ENCODE measurements at regions not wholly inside any gene's neighbourhood (a gene's known extent, or its start where the extent isn't known, plus 50 kb on each side); places are given as distances from the start of the nearest gene placed in this dataset.
"Not testable (repeated sequence)": the region's sequence is repeated elsewhere in the genome, so short reads cannot be mapped to it uniquely, and the experiment has no call there.

DNA sequence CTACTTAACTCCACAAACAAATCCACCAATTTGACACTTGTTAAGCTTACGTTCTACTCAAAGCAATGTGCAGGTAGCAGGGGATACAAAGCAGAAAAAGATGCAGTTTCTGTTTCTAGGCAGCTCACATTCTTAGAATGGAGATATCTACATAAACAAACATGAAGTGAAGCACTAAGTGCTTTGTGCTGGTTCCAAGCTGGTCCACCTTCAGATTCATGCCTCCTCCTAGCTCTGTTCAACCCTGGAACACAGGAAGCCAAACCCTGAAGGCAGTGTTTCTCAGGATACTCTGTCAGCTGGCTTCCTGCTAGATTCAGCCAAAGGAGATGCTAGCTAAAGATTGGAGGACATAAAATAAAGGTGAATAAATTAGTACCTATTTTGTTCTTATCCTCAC lies 55.3 kb upstream of the NOL4 start:
- no peak for DNase-seq (ENCODE audit: low spot score)

DNA sequence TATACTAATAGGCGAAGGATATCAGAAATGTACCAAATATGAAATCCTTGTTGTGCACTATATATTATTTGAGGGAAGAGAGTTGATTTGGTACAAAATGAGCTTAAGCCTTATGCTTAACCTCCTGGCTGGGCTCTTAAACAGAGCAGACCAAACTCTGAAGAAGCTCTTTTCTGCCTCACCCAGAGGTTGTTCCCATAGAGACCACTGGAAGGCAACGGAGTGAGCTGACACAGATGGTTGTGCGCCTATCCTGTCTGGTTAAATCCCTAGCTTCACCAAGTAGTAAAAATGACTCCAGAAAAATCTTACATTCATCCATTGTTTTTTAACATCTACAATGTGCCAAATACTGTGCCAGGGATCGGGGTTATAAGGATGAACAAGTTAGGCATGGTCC lies 55.9 kb upstream of the NOL4 start:
- DNase-seq (ENCODE audit: low spot score): no peak

GRCh38 chr18:34281290-34281689 lies 56.6 kb upstream of the NOL4 start:
- no peak for DNase-seq (ENCODE audit: low spot score)

DNA sequence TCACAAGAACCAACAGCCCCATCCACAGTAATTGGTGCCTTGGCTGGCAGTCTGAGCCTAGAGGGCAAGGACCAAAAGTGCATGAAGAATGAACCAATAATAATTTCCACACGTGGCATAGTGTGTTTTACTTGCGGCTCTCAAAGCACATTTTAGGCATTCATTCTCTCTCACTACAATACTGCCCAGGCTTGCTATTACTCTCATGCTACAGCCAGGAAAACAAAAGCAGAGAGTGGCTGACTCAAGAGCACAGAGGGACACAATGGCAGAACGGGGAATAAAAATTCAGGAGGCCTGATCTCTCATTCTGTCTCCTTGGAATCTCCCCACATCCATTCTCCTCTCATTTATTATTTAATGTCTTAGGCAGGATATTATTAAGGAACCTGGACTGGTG lies 57.0 kb upstream of the NOL4 start:
- DNase-seq (ENCODE audit: low spot score): no peak

- no peak for DNase-seq (ENCODE audit: low spot score)
These were observed 58.8 kb upstream of the NOL4 start for GRCh38 chr18:34283506-34283905.

- DNase-seq (ENCODE audit: low spot score): no peak
These were observed 63.1 kb upstream of the NOL4 start for GRCh38 chr18:34287825-34288224.

DNA sequence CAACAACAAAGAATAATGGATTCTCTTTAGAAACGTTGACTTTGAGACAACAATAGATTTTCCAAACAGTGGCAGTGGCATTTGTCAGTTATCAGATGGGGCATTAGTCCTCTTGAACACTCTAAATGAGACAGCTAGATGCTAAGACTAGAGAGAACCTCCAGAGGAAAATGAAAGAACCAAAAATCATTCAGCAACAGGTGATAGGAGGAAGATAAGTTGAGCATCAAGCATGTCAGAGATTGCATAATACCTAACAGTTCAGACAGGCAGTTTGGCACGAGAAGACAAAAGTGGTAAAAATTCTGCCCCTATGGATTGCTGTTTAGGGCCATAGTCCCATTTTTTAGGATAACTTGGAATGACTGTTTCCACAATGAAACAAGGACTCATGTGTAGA lies 67.9 kb upstream of the NOL4 start:
- DNase-seq (ENCODE audit: low spot score): no peak

DNA sequence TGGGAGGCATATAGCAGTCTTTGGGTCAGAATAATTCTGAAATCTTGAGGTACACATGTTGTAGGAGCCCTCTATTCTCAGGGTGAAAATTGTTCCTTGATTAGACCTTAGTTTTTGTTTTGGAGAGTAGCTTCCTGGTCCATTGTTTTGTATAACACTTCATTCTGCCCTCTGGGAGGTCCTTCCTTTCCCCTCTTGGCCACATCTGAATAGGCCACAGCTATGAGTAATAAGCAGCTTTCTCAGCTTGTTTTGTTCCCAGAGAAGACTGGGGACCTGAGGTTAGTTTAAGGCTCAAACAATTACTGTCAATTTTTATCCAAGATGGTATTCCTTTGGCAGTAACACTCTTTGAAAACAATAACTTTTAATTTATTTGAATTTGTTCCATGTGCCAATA lies 72.6 kb upstream of the NOL4 start:
- no peak for DNase-seq (ENCODE audit: low spot score)

- no peak for DNase-seq (ENCODE audit: low spot score)
These were observed 75.1 kb upstream of the NOL4 start for GRCh38 chr18:34299828-34300227.

GRCh38 chr18:34311468-34311867 lies 86.8 kb upstream of the NOL4 start:
- DNase-seq (ENCODE audit: low spot score): no peak

DNA sequence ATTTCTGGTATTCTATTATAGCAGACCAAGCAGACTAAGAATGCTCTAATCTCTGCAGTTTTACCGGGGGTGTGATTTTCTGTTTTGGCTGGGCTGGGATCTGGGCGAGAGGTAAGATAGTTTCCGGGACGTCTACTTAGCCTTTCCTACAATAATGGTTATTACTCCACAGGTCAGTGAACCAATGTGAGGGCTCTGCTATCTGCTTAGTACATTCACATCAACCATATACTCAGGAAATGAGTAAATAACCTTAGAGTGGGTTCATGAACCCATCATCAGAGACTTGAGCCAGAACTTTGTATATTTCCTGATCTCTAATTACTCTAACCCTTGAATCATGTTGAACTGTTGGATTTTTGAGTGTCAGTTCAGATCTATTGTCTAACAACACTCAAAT lies 90.1 kb upstream of the NOL4 start:
- DNase-seq (ENCODE audit: low spot score): no peak

DNA sequence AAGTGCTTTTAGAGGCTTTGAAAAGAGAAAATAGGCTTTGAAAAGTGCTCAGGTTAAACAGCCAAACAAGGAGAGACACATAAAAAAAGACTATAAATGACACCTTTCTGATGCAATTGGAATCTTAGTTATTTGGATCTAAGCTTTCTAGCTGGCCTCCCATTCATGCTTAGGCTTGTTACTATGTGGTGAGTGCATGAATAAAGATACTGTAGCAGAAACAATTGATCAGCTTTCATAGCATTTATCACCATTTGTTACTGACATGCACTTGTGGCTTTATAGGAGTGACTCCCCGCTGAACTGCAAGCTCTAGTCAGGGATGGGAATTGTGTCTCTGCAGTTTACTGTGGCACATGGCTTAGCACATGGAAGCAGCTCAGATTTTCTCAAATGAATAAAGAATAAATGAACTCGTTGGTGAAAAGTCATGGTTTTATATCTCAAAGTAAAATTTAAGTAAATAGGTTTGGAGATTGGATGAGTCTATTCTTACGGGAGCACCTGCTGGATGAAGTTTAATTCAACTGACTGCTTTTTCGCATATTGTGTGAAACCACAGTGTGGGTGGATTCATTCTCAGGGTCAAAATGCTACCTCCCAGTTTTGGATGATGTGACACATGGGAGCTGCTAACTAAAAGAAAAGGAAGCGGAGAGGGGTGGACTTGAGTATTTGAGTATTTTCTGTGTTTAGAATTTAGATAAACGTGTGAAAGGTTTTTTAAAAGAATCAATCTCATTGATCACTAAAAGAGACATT lies 91.1 kb upstream of the NOL4 start:
- no peak for DNase-seq (ENCODE audit: low spot score)

GRCh38 chr18:34320267-34320666 lies 95.6 kb upstream of the NOL4 start:
- no peak for DNase-seq (ENCODE audit: low spot score)

GRCh38 chr18:34321066-34321465 lies 96.4 kb upstream of the NOL4 start:
- DNase-seq (ENCODE audit: low spot score): no peak

DNA sequence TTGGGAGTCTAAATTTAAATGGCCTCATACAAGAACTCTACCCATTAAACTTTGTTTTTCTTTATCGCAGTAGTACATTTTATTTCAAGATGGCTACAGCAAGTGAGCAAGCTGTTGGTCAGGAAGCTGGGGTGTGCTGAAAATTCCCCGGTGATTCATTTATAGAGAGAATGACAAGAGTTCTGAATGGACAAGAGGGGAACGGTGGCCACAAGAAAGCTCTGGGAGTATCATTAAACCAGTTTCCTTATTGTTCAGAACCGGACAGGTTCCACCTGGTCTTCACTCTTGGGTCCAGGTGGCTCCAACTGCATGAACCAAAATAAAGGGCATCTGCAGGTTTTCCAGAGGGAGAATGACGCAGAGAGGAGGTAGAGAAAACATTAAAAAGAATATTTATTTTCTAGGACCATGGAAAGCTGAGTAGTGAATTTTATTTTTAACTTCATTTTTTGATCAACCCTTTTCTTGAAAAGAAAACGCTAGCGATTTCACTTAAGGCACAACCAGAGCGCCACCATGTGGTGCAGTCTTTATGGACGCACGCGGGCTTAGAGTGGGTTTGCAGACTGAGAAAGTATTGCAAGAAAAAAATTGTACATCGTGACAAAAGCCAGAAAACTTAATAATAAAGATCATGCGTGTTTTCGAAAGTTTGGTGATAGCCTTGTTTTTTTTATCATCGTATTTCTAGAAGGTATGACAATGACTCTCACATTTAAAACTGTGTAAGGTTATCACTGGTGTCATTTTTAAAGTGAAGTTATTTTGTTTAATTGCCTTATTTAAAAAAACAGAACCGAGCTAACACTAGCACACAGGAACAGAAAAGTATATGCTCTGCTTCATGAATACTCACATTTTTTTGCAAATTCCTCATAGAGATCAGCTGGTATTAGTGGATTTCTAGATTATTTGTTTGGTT lies 97.9 kb upstream of the NOL4 start:
- DNase-seq (ENCODE audit: low spot score): peak; percentile 6

GRCh38 chr18:34329840-34330239 lies 105.1 kb upstream of the NOL4 start:
- no peak for DNase-seq (ENCODE audit: low spot score)

- DNase-seq (ENCODE audit: low spot score): no peak
These were observed 105.6 kb upstream of the NOL4 start for GRCh38 chr18:34330308-34330707.

DNA sequence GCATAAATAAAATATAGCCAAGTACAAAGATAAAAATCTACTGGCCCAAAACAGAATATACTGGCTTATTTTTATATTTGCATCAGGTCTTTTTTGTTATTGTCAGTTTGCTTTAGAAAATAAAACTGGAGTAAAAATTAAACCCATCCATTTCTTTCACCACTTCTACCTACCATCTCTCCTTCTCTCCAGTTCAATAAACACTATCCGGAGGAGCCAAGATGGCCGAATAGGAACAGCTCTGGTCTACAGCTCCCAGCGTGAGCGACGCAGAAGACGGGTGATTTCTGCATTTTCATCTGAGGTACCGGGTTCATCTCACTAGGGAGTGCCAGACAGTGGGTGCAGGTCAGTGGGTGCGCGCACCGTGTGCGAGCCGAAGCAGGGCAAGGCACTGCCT lies 106.2 kb upstream of the NOL4 start:
- DNase-seq (ENCODE audit: low spot score): not testable (repeated sequence)

DNA sequence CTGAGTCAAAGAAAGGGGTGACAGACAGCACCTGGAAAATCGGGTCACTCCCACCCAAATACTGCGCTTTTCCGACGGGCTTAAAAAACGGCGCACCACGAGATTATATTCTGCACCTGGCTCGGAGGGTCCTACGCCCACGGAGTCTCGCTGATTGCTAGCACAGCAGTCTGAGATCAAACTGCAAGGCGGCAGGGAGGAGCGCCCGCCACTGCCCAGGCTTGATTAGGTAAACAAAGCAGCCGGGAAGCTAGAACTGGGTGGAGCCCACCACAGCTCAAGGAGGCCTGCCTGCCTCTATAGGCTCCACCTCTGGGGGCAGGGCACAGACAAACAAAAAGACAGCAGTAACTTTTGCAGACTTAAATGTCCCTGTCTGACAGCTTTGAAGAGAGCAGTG lies 106.6 kb upstream of the NOL4 start:
- DNase-seq (ENCODE audit: low spot score): not testable (repeated sequence)

- DNase-seq (ENCODE audit: low spot score): no peak
These were observed 114.4 kb upstream of the NOL4 start for GRCh38 chr18:34339155-34339554.

DNA sequence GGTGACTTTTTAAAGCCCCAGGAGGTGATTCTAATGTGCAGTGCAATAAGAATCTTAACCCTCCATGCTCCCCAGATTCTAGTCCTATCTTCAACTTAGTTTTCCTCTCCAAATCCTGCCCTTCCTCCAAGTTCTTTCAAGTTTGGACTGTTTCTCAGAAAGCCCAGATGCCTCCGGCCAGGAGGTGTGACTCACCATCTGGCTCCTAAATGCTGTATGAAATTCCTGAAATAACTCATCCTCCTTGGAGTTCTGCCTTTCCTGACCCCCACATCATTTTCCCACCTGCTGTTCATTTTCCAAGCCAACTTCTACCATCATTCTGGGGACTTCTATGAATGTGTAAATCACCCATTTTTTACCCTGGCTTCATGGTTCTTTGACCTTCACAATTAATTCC lies 118.2 kb upstream of the NOL4 start:
- DNase-seq (ENCODE audit: low spot score): no peak

DNA sequence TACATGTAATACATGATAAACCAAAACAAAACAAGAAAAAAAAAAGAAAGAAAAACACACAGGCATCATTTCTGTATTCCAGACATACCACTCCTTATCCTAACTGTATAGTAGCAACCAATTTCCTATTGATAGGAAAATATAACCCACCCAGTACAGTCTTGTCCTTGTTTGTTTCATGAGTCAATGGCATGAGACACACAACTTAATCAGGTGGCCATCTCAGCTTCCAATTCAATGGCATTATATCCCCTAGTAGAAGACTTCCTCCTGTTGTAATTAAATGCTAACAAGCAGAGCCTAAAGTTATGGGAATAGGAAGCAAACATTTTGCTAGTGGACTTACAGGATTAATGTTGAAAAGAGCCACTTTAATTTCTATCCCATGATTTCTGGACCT lies 121.0 kb upstream of the NOL4 start:
- no peak for DNase-seq (ENCODE audit: low spot score)

- no peak for DNase-seq (ENCODE audit: low spot score)
These were observed 126.1 kb upstream of the NOL4 start for GRCh38 chr18:34350778-34351177.

All from activated CD4-positive, alpha-beta T cell treated with anti-CD3 and anti-CD28 coated beads, Interleukin-2, Interleukin-4, amounts not matched to agents 100 ng/mL and 50 ng/mL, durations not matched to agents 16 hours and 8 hours (primary cell).